ENCODE measurements at regions not wholly inside any gene's neighbourhood (a gene's known extent, or its start where the extent isn't known, plus 50 kb on each side); places are given as distances from the start of the nearest gene placed in this dataset.

DNA sequence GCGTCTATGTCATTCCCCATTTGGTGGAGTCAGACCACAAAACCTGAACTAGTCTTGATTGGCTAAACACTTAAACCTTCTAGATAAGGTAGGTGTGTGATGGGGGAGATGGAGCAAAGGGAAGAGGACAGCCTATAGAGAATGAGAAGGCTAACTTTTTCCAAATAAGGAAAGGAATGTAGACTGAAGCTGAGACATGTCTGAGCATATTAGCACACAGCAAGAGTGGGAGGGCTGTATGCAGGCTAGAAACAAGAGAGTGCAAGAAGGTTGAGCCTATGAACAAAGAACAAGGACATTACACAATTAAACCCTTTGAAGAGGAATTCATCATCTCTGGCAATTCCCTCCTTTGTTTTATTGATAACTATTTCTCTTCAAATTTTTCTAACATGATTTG lies 89.2 kb upstream of the OLFM3 start:
- TF ChIP-seq, protein P1, sequence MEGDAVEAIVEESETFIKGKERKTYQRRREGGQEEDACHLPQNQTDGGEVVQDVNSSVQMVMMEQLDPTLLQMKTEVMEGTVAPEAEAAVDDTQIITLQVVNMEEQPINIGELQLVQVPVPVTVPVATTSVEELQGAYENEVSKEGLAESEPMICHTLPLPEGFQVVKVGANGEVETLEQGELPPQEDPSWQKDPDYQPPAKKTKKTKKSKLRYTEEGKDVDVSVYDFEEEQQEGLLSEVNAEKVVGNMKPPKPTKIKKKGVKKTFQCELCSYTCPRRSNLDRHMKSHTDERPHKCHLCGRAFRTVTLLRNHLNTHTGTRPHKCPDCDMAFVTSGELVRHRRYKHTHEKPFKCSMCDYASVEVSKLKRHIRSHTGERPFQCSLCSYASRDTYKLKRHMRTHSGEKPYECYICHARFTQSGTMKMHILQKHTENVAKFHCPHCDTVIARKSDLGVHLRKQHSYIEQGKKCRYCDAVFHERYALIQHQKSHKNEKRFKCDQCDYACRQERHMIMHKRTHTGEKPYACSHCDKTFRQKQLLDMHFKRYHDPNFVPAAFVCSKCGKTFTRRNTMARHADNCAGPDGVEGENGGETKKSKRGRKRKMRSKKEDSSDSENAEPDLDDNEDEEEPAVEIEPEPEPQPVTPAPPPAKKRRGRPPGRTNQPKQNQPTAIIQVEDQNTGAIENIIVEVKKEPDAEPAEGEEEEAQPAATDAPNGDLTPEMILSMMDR (IDR thresholded peaks at IDR 0.05): no peak
- TF ChIP-seq RAD21 (conservative IDR thresholded peaks at IDR 0.05 in 1 of 2, IDR thresholded peaks at IDR 0.05 in 1 of 2) (no peak), CHD4 (IDR thresholded peaks at IDR 0.05; ENCODE audit: borderline replicate concordance) (no peak), POLR2A (IDR thresholded peaks at IDR 0.05; ENCODE audit: low read length) (no peak), MAFK (IDR thresholded peaks at IDR 0.05; ENCODE audit: partially characterized antibody) (no peak), BHLHE40 (IDR thresholded peaks at IDR 0.05; ENCODE audit: low read depth, low read length) (no peak), ESRRA (IDR thresholded peaks at IDR 0.05; ENCODE audit: borderline replicate concordance, low read length) (no peak)
- TF ChIP-seq, protein P2, sequence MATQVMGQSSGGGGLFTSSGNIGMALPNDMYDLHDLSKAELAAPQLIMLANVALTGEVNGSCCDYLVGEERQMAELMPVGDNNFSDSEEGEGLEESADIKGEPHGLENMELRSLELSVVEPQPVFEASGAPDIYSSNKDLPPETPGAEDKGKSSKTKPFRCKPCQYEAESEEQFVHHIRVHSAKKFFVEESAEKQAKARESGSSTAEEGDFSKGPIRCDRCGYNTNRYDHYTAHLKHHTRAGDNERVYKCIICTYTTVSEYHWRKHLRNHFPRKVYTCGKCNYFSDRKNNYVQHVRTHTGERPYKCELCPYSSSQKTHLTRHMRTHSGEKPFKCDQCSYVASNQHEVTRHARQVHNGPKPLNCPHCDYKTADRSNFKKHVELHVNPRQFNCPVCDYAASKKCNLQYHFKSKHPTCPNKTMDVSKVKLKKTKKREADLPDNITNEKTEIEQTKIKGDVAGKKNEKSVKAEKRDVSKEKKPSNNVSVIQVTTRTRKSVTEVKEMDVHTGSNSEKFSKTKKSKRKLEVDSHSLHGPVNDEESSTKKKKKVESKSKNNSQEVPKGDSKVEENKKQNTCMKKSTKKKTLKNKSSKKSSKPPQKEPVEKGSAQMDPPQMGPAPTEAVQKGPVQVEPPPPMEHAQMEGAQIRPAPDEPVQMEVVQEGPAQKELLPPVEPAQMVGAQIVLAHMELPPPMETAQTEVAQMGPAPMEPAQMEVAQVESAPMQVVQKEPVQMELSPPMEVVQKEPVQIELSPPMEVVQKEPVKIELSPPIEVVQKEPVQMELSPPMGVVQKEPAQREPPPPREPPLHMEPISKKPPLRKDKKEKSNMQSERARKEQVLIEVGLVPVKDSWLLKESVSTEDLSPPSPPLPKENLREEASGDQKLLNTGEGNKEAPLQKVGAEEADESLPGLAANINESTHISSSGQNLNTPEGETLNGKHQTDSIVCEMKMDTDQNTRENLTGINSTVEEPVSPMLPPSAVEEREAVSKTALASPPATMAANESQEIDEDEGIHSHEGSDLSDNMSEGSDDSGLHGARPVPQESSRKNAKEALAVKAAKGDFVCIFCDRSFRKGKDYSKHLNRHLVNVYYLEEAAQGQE (IDR thresholded peaks at IDR 0.05): no peak
- TF ChIP-seq, protein P3, sequence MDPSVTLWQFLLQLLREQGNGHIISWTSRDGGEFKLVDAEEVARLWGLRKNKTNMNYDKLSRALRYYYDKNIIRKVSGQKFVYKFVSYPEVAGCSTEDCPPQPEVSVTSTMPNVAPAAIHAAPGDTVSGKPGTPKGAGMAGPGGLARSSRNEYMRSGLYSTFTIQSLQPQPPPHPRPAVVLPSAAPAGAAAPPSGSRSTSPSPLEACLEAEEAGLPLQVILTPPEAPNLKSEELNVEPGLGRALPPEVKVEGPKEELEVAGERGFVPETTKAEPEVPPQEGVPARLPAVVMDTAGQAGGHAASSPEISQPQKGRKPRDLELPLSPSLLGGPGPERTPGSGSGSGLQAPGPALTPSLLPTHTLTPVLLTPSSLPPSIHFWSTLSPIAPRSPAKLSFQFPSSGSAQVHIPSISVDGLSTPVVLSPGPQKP (IDR thresholded peaks at IDR 0.05; ENCODE audit: low read depth, low read length): no peak
